AG09319 (cell line): ENCODE measurements at regions not wholly inside any gene's neighbourhood (a gene's known extent, or its start where the extent isn't known, plus 50 kb on each side); places are given as distances from the start of the nearest gene placed in this dataset.

Experiments used
- DNase-seq: peaks from one replicate; pipeline ENCODE4 v3.0.0-alpha.2; 2010; ENCODE audit warnings: low read depth; ENCODE audit errors: extremely low read depth
- TF ChIP-seq, protein P1 (sequence below): IDR thresholded peaks from 2 replicates; pipeline ENCODE4 v1.5.1; 2011; ENCODE audit warnings: low read depth, mild to moderate bottlenecking, inconsistent platforms, low read length, moderate library complexity

- no peak for DNase-seq
- TF ChIP-seq, protein P1, sequence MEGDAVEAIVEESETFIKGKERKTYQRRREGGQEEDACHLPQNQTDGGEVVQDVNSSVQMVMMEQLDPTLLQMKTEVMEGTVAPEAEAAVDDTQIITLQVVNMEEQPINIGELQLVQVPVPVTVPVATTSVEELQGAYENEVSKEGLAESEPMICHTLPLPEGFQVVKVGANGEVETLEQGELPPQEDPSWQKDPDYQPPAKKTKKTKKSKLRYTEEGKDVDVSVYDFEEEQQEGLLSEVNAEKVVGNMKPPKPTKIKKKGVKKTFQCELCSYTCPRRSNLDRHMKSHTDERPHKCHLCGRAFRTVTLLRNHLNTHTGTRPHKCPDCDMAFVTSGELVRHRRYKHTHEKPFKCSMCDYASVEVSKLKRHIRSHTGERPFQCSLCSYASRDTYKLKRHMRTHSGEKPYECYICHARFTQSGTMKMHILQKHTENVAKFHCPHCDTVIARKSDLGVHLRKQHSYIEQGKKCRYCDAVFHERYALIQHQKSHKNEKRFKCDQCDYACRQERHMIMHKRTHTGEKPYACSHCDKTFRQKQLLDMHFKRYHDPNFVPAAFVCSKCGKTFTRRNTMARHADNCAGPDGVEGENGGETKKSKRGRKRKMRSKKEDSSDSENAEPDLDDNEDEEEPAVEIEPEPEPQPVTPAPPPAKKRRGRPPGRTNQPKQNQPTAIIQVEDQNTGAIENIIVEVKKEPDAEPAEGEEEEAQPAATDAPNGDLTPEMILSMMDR = no peak
Observed at GRCh38 chr9:78397454-78397853, 100.5 kb downstream of the PSAT1 start.

DNA sequence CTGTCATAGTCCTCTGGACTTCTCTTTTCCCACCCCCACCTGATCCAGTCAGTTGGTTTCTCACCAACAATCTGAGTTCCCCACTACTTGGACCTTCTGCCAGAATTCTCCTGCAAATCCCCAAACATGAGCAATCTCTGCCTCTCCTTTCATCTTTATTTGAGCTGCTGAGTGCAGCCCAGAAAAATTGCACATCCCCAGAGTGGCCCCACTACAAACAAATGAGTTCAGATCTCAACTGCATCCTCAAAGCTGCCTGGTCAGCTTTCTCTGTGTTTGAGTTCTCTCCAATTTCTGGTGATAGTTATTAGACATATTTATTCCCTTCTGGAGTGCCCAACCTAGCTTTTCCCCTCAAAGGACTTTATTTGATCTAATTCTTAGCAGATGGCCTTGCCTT, 102.2 kb downstream of the PSAT1 start:
- TF ChIP-seq, protein P1 = no peak
- DNase-seq = no peak

DNA sequence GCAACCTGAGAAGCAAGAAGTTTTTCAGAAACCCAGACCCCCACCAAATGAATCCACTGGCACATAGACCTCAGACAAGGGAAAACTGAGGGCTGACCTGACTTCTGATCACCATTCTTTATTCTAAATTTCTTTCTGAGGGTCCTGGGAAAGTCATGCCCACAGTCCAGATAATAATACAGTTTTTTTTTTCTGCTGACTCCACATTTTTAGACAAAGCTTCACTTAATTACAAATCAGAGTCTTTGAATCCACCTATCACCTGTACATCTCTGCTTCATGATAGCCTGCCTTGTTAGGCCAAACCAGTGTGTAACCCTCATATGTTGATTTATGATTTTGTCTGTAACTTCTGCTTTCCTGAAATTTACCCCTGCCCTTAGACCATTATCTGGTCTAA, 103.6 kb downstream of the PSAT1 start:
- TF ChIP-seq, protein P1 = no peak
- no peak for DNase-seq

DNA sequence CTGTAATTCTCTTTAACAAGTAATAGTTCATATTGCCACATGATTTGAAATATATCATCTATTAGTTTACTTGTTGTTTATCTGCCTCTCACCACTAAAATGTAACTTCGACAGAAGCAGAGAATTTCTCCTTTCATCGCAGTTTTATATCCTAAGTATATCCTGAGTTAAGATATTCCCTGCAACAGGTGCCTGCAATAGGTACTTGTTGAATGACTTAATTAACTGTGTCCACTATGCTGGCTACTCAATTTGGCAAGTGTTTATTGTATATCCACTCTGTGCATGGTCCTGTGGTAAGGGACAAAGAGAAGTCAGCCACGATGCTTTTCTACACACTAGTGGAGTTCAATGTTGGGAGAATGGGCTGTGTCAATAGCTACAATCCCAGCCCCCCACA, 108.5 kb downstream of the PSAT1 start:
- no peak for DNase-seq
- TF ChIP-seq, protein P1 = no peak

- no peak for DNase-seq
- TF ChIP-seq, protein P1 = no peak
Observed at GRCh38 chr9:78406146-78406545, 109.2 kb downstream of the PSAT1 start.

GRCh38 chr9:78406933-78407332, 110.0 kb downstream of the PSAT1 start:
- no peak for DNase-seq
- TF ChIP-seq, protein P1 = no peak

- DNase-seq = no peak
- TF ChIP-seq, protein P1 = no peak
Observed at GRCh38 chr9:78407636-78408312, 110.8 kb downstream of the PSAT1 start.
